SK-N-SH treated with all-trans-retinoic acid at 6 μM for 48 hours (cell line): ENCODE measurements at regions not wholly inside any gene's neighbourhood (a gene's known extent, or its start where the extent isn't known, plus 50 kb on each side); places are given as distances from the start of the nearest gene placed in this dataset.
A peak's percentile ranks its signal among the peaks of the same experiment; 100 is the strongest.

Experiments used
- ATAC-seq: fragments of 200-7000 bp; cut with Tn5 transposase; 3 replicates; pipeline ENCODE4 v1.9.1; 2020; ENCODE audit warnings: mild to moderate bottlenecking, moderate library complexity
- ARNTL ChIP-seq: fragments of 450-650 bp; formaldehyde crosslinking; IDR thresholded peaks from 2 replicates; pipeline ENCODE4 v1.5.0; 2020; ENCODE audit warnings: low read depth, mild to moderate bottlenecking, moderate library complexity, borderline replicate concordance
- BACH2 ChIP-seq: fragments of 250-450 bp; sonication (Bioruptor Pico); IDR thresholded peaks from 2 replicates; pipeline ENCODE4 v1.9.0; 2021; ENCODE audit warnings: mild to moderate bottlenecking, borderline replicate concordance
- CSDC2 ChIP-seq: fragments of 250-450 bp; sonication (Bioruptor Pico); IDR thresholded peaks from 2 replicates; pipeline ENCODE4 v1.5.0; 2020; ENCODE audit warnings: mild to moderate bottlenecking, moderate library complexity
- ESRRG ChIP-seq: fragments of 250-450 bp; sonication (Bioruptor Pico); IDR thresholded peaks from 2 replicates; pipeline ENCODE4 v1.6.1; 2021; ENCODE audit warnings: mild to moderate bottlenecking
- GLIS3 ChIP-seq: fragments of 250-450 bp; sonication (Bioruptor Pico); IDR thresholded peaks from 2 replicates; pipeline ENCODE4 v1.5.0; 2020; ENCODE audit warnings: mild to moderate bottlenecking, moderate library complexity
- ISL1 ChIP-seq: fragments of 250-450 bp; sonication (Bioruptor Pico); IDR thresholded peaks from 2 replicates; pipeline ENCODE4 v2.1.2; 2022; ENCODE audit warnings: mild to moderate bottlenecking, moderate library complexity
- OSR1 ChIP-seq: fragments of 250-450 bp; sonication (Bioruptor Pico); IDR thresholded peaks from 2 replicates; pipeline ENCODE4 v1.8.0; 2022; ENCODE audit warnings: moderate library complexity, mild to moderate bottlenecking, inconsistent platforms
- PPARA ChIP-seq: fragments of 250-450 bp; sonication (Bioruptor Pico); IDR thresholded peaks from 2 replicates; pipeline ENCODE4 v1.5.0; 2020; ENCODE audit warnings: mild to moderate bottlenecking, borderline replicate concordance
- RARB ChIP-seq: fragments of 250-450 bp; sonication (Bioruptor Pico); IDR thresholded peaks from 2 replicates; pipeline ENCODE4 v1.8.0; 2021; ENCODE audit warnings: mild to moderate bottlenecking, moderate library complexity
- SNAI2 ChIP-seq: fragments of 250-450 bp; sonication (Bioruptor Pico); IDR thresholded peaks from 2 replicates; pipeline ENCODE4 v1.5.0; 2020; ENCODE audit warnings: mild to moderate bottlenecking, moderate library complexity
- TCF4 ChIP-seq: fragments of 250-450 bp; sonication (Bioruptor Pico); IDR thresholded peaks from 2 replicates; pipeline ENCODE4 v1.8.0; 2021; ENCODE audit warnings: mild to moderate bottlenecking, moderate library complexity, borderline replicate concordance
- TOX ChIP-seq: fragments of 250-450 bp; sonication (Bioruptor Pico); IDR thresholded peaks from 2 replicates; pipeline ENCODE4 v1.8.0; 2021; ENCODE audit warnings: mild to moderate bottlenecking, moderate library complexity, borderline replicate concordance
- ZC3H10 ChIP-seq: fragments of 250-450 bp; sonication (Bioruptor Pico); IDR thresholded peaks from 2 replicates; pipeline ENCODE4 v1.5.1; 2021; ENCODE audit warnings: mild to moderate bottlenecking, moderate library complexity
- ZFP3 ChIP-seq: fragments of 250-450 bp; sonication (Bioruptor Pico); IDR thresholded peaks from 2 replicates; pipeline ENCODE4 v1.5.0; 2020; ENCODE audit warnings: mild to moderate bottlenecking, moderate library complexity
- ZFP30 ChIP-seq: fragments of 450-650 bp; formaldehyde crosslinking; IDR thresholded peaks from 2 replicates; pipeline ENCODE4 v1.5.0; 2022; ENCODE audit warnings: mild to moderate bottlenecking, moderate library complexity
- ZNF565 ChIP-seq: fragments of 450-650 bp; formaldehyde crosslinking; conservative IDR thresholded peaks from 2 replicates; pipeline ENCODE4 v1.5.0; 2020; ENCODE audit warnings: low read depth, mild to moderate bottlenecking, moderate library complexity
- ZNF70 ChIP-seq: fragments of 450-650 bp; formaldehyde crosslinking; IDR thresholded peaks from 2 replicates; pipeline ENCODE4 v1.5.0; 2020; ENCODE audit warnings: mild to moderate bottlenecking, moderate library complexity
- ZNF8 ChIP-seq: fragments of 450-650 bp; formaldehyde crosslinking; IDR thresholded peaks from 2 replicates; pipeline ENCODE4 v1.5.0; 2020; ENCODE audit warnings: mild to moderate bottlenecking, moderate library complexity
- TF ChIP-seq, protein P1 (sequence below): fragments of 250-450 bp; sonication (Bioruptor Pico); IDR thresholded peaks from 2 replicates; pipeline ENCODE4 v1.8.0; 2021; ENCODE audit warnings: low read depth, mild to moderate bottlenecking, moderate library complexity, borderline replicate concordance
- TF ChIP-seq, protein P2 (sequence below): fragments of 250-450 bp; sonication (Bioruptor Pico); IDR thresholded peaks from 2 replicates; pipeline ENCODE4 v1.5.1; 2021; ENCODE audit warnings: mild to moderate bottlenecking, moderate library complexity
- TF ChIP-seq, protein P3 (sequence below): fragments of 250-450 bp; sonication (Bioruptor Pico); IDR thresholded peaks from 2 replicates; pipeline ENCODE4 v1.5.0; 2020; ENCODE audit warnings: mild to moderate bottlenecking, moderate library complexity
- TF ChIP-seq, protein P4 (sequence below): fragments of 250-450 bp; sonication (Bioruptor Pico); IDR thresholded peaks from 2 replicates; pipeline ENCODE4 v1.8.0; 2020; ENCODE audit warnings: mild to moderate bottlenecking, moderate library complexity, borderline replicate concordance
- TF ChIP-seq, protein P5 (sequence below): fragments of 250-450 bp; sonication (Bioruptor Pico); IDR thresholded peaks from 2 replicates; pipeline ENCODE4 v1.5.1; 2020; ENCODE audit warnings: low read depth, mild to moderate bottlenecking, moderate library complexity

DNA sequence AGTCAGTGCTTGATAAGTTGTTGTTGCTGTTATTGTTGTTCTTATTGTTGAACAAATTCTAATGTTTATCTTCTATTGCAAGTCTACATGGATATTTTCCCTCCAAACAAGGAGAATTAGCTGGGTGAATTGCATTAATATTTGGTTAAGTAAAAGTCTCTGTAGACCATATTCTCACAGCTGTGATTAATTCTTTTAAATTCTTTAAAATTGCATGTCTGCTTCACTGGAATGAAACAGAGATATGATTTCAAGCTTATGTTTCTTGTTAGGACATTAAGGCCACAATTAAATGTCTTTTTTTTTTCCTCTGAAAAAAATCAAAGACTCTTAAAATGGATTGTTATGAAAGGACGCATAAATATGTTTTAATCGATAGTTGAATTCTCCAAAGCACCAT lies 153.4 kb downstream of the EBLN2 start:
- TF ChIP-seq CSDC2 (CRISPR knock-in tag) (no peak), TCF4 (CRISPR knock-in tag) (0 out of 2 replicates have a peak, but pooled peaks have one; percentile 33), SNAI2 (CRISPR knock-in tag) (no peak)
- peak; percentile 80 for ATAC-seq

DNA sequence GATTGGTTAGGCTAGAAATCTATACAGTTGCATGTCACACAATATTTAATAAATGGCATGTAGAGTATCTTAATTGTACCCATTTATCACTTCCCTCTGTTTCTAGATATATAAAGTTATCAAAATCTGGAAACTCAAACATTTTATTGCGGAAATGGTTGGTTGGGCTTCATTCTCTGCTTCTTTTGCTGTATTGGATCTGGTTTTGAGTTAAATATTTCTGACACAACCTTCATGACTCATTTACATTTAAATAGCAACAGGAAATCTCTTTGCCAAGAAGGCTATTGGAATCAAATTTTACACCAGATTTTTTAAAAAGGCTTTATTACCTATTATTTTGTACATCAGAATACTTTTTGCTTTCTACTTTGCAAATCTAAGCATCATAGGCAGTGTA lies 153.8 kb downstream of the EBLN2 start:
- peak; percentile 81 for ATAC-seq
- TF ChIP-seq TOX (CRISPR knock-in tag) (0 out of 2 replicates have a peak, but pooled peaks have one; percentile 46), ZFP30 (CRISPR knock-in tag) (no peak)
- TF ChIP-seq, all 23 proteins: peak for 1

DNA sequence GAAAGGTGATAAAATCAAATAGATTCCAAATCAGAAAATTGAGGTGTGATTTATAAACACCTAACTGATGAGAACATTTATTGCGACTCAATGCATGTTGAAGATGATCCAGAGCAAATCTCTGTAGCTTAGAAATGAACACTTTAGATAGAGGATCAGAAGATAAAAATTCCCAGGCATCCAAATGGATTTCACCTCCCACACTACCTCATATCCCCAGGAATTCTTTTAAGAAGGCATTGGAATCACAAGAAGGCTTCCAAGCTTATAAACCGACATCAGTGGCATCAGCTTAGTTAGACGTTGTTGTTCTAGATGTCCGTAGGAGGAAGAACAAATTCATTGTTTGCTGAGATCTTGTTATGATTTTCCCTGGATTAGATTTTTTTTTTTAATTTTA lies 154.4 kb downstream of the EBLN2 start:
- ATAC-seq, result peak; percentile 43
- TF ChIP-seq ZNF8, result no peak
- TF ChIP-seq CSDC2 (CRISPR knock-in tag), result no peak
- TF ChIP-seq TOX (CRISPR knock-in tag), result no peak
- no peak for TF ChIP-seq ZC3H10
- TF ChIP-seq ARNTL, result no peak
- no peak for TF ChIP-seq ESRRG (CRISPR knock-in tag)
- TF ChIP-seq PPARA, result no peak
- TF ChIP-seq TCF4 (CRISPR knock-in tag), result no peak
- no peak for TF ChIP-seq RARB (CRISPR knock-in tag)
- TF ChIP-seq, protein P1, sequence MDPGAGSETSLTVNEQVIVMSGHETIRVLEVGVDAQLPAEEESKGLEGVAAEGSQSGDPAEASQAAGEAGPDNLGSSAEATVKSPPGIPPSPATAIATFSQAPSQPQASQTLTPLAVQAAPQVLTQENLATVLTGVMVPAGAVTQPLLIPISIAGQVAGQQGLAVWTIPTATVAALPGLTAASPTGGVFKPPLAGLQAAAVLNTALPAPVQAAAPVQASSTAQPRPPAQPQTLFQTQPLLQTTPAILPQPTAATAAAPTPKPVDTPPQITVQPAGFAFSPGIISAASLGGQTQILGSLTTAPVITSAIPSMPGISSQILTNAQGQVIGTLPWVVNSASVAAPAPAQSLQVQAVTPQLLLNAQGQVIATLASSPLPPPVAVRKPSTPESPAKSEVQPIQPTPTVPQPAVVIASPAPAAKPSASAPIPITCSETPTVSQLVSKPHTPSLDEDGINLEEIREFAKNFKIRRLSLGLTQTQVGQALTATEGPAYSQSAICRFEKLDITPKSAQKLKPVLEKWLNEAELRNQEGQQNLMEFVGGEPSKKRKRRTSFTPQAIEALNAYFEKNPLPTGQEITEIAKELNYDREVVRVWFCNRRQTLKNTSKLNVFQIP (CRISPR knock-in tag), result no peak
- no peak for TF ChIP-seq ISL1 (CRISPR knock-in tag)
- TF ChIP-seq GLIS3 (CRISPR knock-in tag), result no peak
- TF ChIP-seq ZFP3 (CRISPR knock-in tag), result no peak
- TF ChIP-seq, protein P2, sequence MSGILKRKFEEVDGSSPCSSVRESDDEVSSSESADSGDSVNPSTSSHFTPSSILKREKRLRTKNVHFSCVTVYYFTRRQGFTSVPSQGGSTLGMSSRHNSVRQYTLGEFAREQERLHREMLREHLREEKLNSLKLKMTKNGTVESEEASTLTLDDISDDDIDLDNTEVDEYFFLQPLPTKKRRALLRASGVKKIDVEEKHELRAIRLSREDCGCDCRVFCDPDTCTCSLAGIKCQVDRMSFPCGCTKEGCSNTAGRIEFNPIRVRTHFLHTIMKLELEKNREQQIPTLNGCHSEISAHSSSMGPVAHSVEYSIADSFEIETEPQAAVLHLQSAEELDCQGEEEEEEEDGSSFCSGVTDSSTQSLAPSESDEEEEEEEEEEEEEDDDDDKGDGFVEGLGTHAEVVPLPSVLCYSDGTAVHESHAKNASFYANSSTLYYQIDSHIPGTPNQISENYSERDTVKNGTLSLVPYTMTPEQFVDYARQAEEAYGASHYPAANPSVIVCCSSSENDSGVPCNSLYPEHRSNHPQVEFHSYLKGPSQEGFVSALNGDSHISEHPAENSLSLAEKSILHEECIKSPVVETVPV (CRISPR knock-in tag), result no peak
- TF ChIP-seq ZNF70 (CRISPR knock-in tag), result no peak
- no peak for TF ChIP-seq BACH2 (CRISPR knock-in tag)
- TF ChIP-seq, protein P3, sequence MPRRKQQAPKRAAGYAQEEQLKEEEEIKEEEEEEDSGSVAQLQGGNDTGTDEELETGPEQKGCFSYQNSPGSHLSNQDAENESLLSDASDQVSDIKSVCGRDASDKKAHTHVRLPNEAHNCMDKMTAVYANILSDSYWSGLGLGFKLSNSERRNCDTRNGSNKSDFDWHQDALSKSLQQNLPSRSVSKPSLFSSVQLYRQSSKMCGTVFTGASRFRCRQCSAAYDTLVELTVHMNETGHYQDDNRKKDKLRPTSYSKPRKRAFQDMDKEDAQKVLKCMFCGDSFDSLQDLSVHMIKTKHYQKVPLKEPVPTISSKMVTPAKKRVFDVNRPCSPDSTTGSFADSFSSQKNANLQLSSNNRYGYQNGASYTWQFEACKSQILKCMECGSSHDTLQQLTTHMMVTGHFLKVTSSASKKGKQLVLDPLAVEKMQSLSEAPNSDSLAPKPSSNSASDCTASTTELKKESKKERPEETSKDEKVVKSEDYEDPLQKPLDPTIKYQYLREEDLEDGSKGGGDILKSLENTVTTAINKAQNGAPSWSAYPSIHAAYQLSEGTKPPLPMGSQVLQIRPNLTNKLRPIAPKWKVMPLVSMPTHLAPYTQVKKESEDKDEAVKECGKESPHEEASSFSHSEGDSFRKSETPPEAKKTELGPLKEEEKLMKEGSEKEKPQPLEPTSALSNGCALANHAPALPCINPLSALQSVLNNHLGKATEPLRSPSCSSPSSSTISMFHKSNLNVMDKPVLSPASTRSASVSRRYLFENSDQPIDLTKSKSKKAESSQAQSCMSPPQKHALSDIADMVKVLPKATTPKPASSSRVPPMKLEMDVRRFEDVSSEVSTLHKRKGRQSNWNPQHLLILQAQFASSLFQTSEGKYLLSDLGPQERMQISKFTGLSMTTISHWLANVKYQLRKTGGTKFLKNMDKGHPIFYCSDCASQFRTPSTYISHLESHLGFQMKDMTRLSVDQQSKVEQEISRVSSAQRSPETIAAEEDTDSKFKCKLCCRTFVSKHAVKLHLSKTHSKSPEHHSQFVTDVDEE (CRISPR knock-in tag), result no peak
- TF ChIP-seq SNAI2 (CRISPR knock-in tag), result no peak

DNA sequence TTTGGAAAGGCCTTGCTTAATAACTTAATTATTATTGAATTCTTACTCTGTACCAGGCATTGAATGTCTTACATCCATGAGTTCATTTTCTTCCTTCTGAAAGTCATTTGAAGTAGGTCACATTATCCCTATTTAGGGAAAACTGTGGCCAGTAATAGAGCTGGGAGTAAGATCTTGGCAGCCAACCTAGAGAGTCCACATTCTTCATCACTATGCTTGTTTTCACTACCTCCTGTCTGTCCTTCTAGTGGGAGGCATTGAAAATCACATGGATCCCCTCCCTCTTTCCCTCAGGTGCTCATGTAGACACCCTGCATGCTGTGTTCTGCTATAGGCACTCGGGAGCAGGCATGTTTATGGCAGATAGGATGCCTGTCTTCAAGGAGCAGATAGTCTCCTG lies 154.9 kb downstream of the EBLN2 start:
- no peak for ATAC-seq
- no peak for TF ChIP-seq GLIS3 (CRISPR knock-in tag)
- TF ChIP-seq, protein P1 (CRISPR knock-in tag), result no peak
- TF ChIP-seq ZFP30 (CRISPR knock-in tag), result no peak
- TF ChIP-seq, protein P2 (CRISPR knock-in tag), result no peak
- no peak for TF ChIP-seq SNAI2 (CRISPR knock-in tag)
- TF ChIP-seq PPARA, result no peak
- TF ChIP-seq ESRRG (CRISPR knock-in tag), result no peak
- TF ChIP-seq, protein P4, sequence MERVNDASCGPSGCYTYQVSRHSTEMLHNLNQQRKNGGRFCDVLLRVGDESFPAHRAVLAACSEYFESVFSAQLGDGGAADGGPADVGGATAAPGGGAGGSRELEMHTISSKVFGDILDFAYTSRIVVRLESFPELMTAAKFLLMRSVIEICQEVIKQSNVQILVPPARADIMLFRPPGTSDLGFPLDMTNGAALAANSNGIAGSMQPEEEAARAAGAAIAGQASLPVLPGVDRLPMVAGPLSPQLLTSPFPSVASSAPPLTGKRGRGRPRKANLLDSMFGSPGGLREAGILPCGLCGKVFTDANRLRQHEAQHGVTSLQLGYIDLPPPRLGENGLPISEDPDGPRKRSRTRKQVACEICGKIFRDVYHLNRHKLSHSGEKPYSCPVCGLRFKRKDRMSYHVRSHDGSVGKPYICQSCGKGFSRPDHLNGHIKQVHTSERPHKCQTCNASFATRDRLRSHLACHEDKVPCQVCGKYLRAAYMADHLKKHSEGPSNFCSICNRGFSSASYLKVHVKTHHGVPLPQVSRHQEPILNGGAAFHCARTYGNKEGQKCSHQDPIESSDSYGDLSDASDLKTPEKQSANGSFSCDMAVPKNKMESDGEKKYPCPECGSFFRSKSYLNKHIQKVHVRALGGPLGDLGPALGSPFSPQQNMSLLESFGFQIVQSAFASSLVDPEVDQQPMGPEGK (CRISPR knock-in tag), result no peak
- TF ChIP-seq ZNF565, result no peak
- no peak for TF ChIP-seq OSR1 (CRISPR knock-in tag)
- TF ChIP-seq ZNF70 (CRISPR knock-in tag), result no peak
- TF ChIP-seq RARB (CRISPR knock-in tag), result no peak
- TF ChIP-seq TCF4 (CRISPR knock-in tag), result no peak
- TF ChIP-seq, protein P5, sequence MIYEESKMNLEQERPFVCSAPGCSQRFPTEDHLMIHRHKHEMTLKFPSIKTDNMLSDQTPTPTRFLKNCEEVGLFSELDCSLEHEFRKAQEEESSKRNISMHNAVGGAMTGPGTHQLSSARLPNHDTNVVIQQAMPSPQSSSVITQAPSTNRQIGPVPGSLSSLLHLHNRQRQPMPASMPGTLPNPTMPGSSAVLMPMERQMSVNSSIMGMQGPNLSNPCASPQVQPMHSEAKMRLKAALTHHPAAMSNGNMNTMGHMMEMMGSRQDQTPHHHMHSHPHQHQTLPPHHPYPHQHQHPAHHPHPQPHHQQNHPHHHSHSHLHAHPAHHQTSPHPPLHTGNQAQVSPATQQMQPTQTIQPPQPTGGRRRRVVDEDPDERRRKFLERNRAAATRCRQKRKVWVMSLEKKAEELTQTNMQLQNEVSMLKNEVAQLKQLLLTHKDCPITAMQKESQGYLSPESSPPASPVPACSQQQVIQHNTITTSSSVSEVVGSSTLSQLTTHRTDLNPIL (CRISPR knock-in tag), result no peak
- TF ChIP-seq ARNTL, result no peak
- TF ChIP-seq TOX (CRISPR knock-in tag), result no peak
